Keratinocyte (primary cell): ENCODE measurements at regions not wholly inside any gene's neighbourhood (a gene's known extent, or its start where the extent isn't known, plus 50 kb on each side); places are given as distances from the start of the nearest gene placed in this dataset.

ENCODE experiments used
- DNase-seq: peaks from one replicate; pipeline ENCODE4 v3.0.0-alpha.2; 2011; ENCODE audit warnings: low read depth, missing footprints, low spot score
- FAIRE-seq: peaks from 2 replicates; lab custom pipeline; 2011; peaks lifted over from hg19 to GRCh38; lab: Jason Lieb, UNC
- H2AFZ ChIP-seq: 2 replicates; pipeline ENCODE4 v1.6.0; 2012; ENCODE audit warnings: low read length, control low read depth, inconsistent platforms; ENCODE audit not compliant: control insufficient read depth
- H3K27ac ChIP-seq: 2 replicates; pipeline ENCODE4 v1.5.1; 2011; ENCODE audit warnings: low read length; ENCODE audit not compliant: control insufficient read depth, insufficient read depth
- H3K27me3 ChIP-seq: 3 replicates; pipeline ENCODE4 v1.6.0; 2011; ENCODE audit warnings: low read length; ENCODE audit not compliant: control insufficient read depth, insufficient read depth; ENCODE audit errors: extremely low read depth
- H3K36me3 ChIP-seq, 2 experiments: 2 replicates in 1 of 2; 3 replicates in 1 of 2; pipeline ENCODE4 v1.5.1; 2011; ENCODE audit warnings: low read length in 2 of 2, mild to moderate bottlenecking in 1 of 2; ENCODE audit not compliant: control insufficient read depth in 2 of 2, insufficient read depth in 2 of 2; ENCODE audit errors: extremely low read depth in 1 of 2
- H3K4me1 ChIP-seq: 3 replicates; pipeline ENCODE4 v1.5.1; 2011; ENCODE audit warnings: low read length; ENCODE audit not compliant: control insufficient read depth, insufficient read depth; ENCODE audit errors: extremely low read depth
- H3K4me2 ChIP-seq: 3 replicates; pipeline ENCODE4 v1.6.0; 2011; ENCODE audit warnings: low read depth, low read length; ENCODE audit not compliant: control insufficient read depth, insufficient read depth; ENCODE audit errors: extremely low read depth
- H3K4me3 ChIP-seq, 3 experiments: fragments of 200-600 bp in 1 of 3; sonication (generic) in 1 of 3; 2 replicates in 2 of 3; 3 replicates in 1 of 3; pipeline ENCODE4 v1.5.1; 2011 to 2016; ENCODE audit warnings: low read length in 3 of 3, mild to moderate bottlenecking in 3 of 3, control low read depth in 2 of 3, inconsistent platforms in 1 of 3, low read depth in 1 of 3, mixed read lengths in 1 of 3, mixed run types in 1 of 3, moderate library complexity in 1 of 3; ENCODE audit not compliant: control insufficient read depth in 2 of 3, insufficient read depth in 2 of 3; ENCODE audit errors: extremely low read depth in 1 of 3
- H3K79me2 ChIP-seq: 2 replicates; pipeline ENCODE4 v1.6.0; 2012; ENCODE audit warnings: low read length; ENCODE audit not compliant: control insufficient read depth, insufficient read depth
- H3K9ac ChIP-seq: 3 replicates; pipeline ENCODE4 v1.6.0; 2011; ENCODE audit warnings: low read length; ENCODE audit not compliant: control insufficient read depth, insufficient read depth; ENCODE audit errors: extremely low read depth
- H3K9me1 ChIP-seq: 3 replicates; pipeline ENCODE4 v1.6.0; 2011; ENCODE audit warnings: low read length; ENCODE audit not compliant: control insufficient read depth, insufficient read depth; ENCODE audit errors: extremely low read depth
- H3K9me3 ChIP-seq: 2 replicates; pipeline ENCODE4 v1.5.1; 2012; ENCODE audit warnings: low read depth, low read length; ENCODE audit not compliant: control insufficient read depth
- H4K20me1 ChIP-seq: 3 replicates; pipeline ENCODE4 v1.6.0; 2011; ENCODE audit warnings: low read length; ENCODE audit not compliant: control insufficient read depth, insufficient read depth; ENCODE audit errors: extremely low read depth
- CTCF ChIP-seq, 3 experiments: IDR thresholded peaks in 1 of 3; conservative IDR thresholded peaks in 1 of 3; optimal IDR thresholded peaks in 1 of 3; 2 replicates in 2 of 3; 3 replicates in 1 of 3; pipeline versions ENCODE3 to v1.5.1; 2011; ENCODE audit warnings: low read length in 3 of 3, mild to moderate bottlenecking in 3 of 3, moderate library complexity in 2 of 3, control low read depth in 1 of 3, inconsistent platforms in 1 of 3; ENCODE audit not compliant: insufficient read depth in 2 of 3; ENCODE audit errors: extremely low read depth in 1 of 3
- EZH2 ChIP-seq: IDR thresholded peaks from one replicate; pipeline ENCODE4 v1.6.1; 2012; ENCODE audit warnings: inconsistent platforms, mild to moderate bottlenecking, low read length, moderate library complexity
- dilution Hi-C: fragments of 300-500 bp; cut with MboI; formaldehyde crosslinking; loops from one replicate; pipeline ENCODE4 v1.7.0; 2020; ENCODE audit warnings: low sequenced_read_pairs; ENCODE audit not compliant: extremely low pct_ligation_motif_present

- Histone ChIP-seq H3K9me1 (no peaks in the 10 kb centered on the region), H3K9ac (no peak overlapping the region), H3K9me3 (no peaks in the 10 kb centered on the region), H3K4me3 (no peak overlapping the region), H3K36me3 (no peaks in the 10 kb centered on the region), H3K79me2 (no peaks in the 10 kb centered on the region), H3K4me1 (no peaks in the 10 kb centered on the region), H3K27ac (no peak overlapping the region), H4K20me1 (no peaks in the 10 kb centered on the region), H3K4me2 (no peak overlapping the region), H2AFZ (no peak overlapping the region), H3K27me3 (no peaks in the 10 kb centered on the region)
- FAIRE-seq (no peak), DNase-seq (no peak)
- TF ChIP-seq EZH2 (no peak), CTCF (optimal IDR thresholded peaks at IDR 0.05 in 1 of 3, IDR thresholded peaks at IDR 0.05 in 1 of 3, conservative IDR thresholded peaks at IDR 0.05 in 1 of 3; ENCODE audit: extremely low read depth in 1 of 3, insufficient read depth in 2 of 3, low read length in 3 of 3) (no peak)
- dilution Hi-C loops: no loop called here
These were observed 379.4 kb downstream of the SPATA31D1 start for GRCh38 chr9:82367929-82368328.

- no peak overlapping the region for H3K9ac ChIP-seq
- H3K79me2 ChIP-seq: no peaks in the 10 kb centered on the region
- dilution Hi-C loops: no loop called here
- DNase-seq: no peak
- no peaks in the 10 kb centered on the region for H3K9me3 ChIP-seq
- H3K4me1 ChIP-seq: no peaks in the 10 kb centered on the region
- H3K27ac ChIP-seq: no peak overlapping the region
- no peak overlapping the region for H3K4me3 ChIP-seq
- no peak for FAIRE-seq
- H3K4me2 ChIP-seq: no peak overlapping the region
- no peaks in the 10 kb centered on the region for H3K27me3 ChIP-seq
- TF ChIP-seq CTCF (optimal IDR thresholded peaks at IDR 0.05 in 1 of 3, IDR thresholded peaks at IDR 0.05 in 1 of 3, conservative IDR thresholded peaks at IDR 0.05 in 1 of 3; ENCODE audit: extremely low read depth in 1 of 3, insufficient read depth in 2 of 3, low read length in 3 of 3): no peak
- no peak for TF ChIP-seq EZH2
- H3K9me1 ChIP-seq: no peaks in the 10 kb centered on the region
- no peaks in the 10 kb centered on the region for H3K36me3 ChIP-seq
- no peaks in the 10 kb centered on the region for H4K20me1 ChIP-seq
- H2AFZ ChIP-seq: no peak overlapping the region
These were observed 380.8 kb downstream of the SPATA31D1 start for GRCh38 chr9:82369251-82369945.
